GM06990 (cell line): ENCODE measurements at regions not wholly inside any gene's neighbourhood (a gene's known extent, or its start where the extent isn't known, plus 50 kb on each side); places are given as distances from the start of the nearest gene placed in this dataset.
A peak's percentile ranks its signal among the peaks of the same experiment; 100 is the strongest.
"Not testable (repeated sequence)": the region's sequence is repeated elsewhere in the genome, so short reads cannot be mapped to it uniquely, and the experiment has no call there.

Experiments
- DNase-seq: peaks from one replicate; pipeline ENCODE4 v3.0.0-alpha.2; 2011; ENCODE audit not compliant: insufficient read length; ENCODE audit errors: extremely low read depth
- H3K27me3 ChIP-seq: replicated peaks from 2 replicates; pipeline ENCODE4 v1.6.0; 2011; ENCODE audit warnings: low read length; ENCODE audit not compliant: control insufficient read depth, insufficient read depth
- H3K36me3 ChIP-seq: 2 replicates; pipeline ENCODE4 v1.5.1; 2011; ENCODE audit warnings: low read length; ENCODE audit not compliant: control insufficient read depth, insufficient read depth
- H3K4me3 ChIP-seq: replicated peaks from 2 replicates; pipeline ENCODE4 v1.5.1; 2011; ENCODE audit warnings: low read depth, mild to moderate bottlenecking, control low read depth, low read length
- TF ChIP-seq, protein P1 (sequence below): IDR thresholded peaks from 2 replicates; pipeline ENCODE4 v1.5.1; 2011; ENCODE audit warnings: low read length, control low read depth, mild to moderate bottlenecking, inconsistent platforms; ENCODE audit not compliant: insufficient read depth, poor library complexity, severe bottlenecking

DNA sequence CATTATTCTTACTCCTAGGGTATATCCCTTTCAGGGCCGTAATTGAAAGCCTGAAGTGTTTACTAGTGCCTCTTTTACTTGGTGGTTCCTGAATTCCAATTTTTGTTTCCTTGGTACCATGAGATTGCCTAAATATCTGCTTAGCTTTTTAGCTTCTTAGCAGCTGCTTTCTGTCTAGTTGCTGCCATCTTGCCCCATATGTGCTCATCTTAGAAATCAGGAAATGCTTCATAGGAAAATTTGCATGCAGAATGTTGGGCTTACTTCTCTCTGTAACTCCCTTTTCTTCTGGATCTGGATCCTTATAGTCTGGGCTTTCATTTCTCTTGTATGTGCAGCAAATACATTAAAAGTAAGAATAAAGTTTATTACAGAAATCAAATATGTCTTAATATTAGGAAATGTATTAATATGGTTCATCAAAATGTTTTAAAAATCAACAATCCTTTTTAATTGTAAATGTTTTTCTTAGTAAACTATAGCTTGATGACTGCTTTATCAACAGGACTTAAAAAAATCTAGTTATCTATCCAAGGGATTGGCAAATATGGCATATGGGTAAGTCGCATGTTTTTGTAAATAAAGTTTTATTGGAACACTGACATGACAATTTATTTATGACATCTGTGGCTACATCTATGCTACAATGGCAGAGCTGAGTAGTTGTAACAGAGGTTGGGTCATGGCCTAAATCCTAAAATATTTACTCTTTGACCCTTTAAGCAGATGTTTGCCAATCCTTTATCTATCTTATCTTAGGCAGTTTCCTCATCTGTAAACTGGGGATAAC, 73.5 kb upstream of the CDK6 start:
- Histone ChIP-seq H3K27me3 (no peaks in the 10 kb centered on the region), H3K36me3 (no peaks in the 10 kb centered on the region), H3K4me3 (no peak overlapping the region)
- TF ChIP-seq, protein P1, sequence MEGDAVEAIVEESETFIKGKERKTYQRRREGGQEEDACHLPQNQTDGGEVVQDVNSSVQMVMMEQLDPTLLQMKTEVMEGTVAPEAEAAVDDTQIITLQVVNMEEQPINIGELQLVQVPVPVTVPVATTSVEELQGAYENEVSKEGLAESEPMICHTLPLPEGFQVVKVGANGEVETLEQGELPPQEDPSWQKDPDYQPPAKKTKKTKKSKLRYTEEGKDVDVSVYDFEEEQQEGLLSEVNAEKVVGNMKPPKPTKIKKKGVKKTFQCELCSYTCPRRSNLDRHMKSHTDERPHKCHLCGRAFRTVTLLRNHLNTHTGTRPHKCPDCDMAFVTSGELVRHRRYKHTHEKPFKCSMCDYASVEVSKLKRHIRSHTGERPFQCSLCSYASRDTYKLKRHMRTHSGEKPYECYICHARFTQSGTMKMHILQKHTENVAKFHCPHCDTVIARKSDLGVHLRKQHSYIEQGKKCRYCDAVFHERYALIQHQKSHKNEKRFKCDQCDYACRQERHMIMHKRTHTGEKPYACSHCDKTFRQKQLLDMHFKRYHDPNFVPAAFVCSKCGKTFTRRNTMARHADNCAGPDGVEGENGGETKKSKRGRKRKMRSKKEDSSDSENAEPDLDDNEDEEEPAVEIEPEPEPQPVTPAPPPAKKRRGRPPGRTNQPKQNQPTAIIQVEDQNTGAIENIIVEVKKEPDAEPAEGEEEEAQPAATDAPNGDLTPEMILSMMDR: no peak
- DNase-seq: no peak

DNA sequence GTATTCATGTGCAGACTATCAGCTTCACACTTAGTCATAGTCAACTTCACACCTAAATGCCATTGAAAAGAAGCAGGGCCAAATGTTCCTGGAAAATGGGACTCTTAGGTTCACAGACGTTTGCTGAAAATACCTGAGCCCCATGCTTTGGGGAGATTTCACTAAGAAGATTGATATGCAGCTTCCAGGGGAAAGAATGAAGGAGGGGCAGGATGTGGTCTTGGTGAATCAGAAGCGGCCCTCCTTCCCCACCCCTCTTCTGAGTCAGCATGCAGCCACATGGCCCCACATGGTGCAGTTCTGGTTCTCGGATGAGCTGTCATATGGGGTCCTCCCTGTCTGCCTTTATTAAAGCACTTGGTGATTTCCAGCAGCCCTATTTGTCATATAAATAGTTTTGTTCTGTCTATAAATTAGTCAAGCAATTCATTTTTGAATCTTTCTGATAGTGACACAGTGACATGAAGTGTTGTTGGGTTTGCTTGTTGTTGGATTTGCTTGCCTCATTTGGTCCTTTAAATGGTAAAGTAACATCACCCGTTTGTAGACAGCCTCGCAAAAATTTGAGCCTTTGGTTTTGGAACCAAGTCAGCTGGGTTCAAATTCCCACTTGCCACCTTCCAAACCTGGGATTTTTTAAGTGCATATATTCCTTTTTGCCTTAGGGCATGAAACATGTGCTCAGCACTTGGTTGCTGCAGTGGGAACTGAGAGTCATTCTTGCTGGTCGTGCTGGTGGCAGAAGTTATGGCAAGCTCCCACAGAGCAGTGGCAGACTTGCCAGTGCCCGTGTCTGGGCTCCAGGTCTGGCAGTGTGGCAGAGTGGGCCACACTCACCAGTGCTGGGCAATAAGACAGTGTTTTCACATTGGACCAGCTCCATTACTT, 68.1 kb upstream of the CDK6 start:
- H3K27me3 ChIP-seq: no peaks in the 10 kb centered on the region
- peak; percentile 82 for DNase-seq
- H3K4me3 ChIP-seq: 0 out of 2 replicates have a peak overlapping the region, but pooled peaks have one; percentile 11
- TF ChIP-seq, protein P1: no peak
- H3K36me3 ChIP-seq: no peaks in the 10 kb centered on the region

DNA sequence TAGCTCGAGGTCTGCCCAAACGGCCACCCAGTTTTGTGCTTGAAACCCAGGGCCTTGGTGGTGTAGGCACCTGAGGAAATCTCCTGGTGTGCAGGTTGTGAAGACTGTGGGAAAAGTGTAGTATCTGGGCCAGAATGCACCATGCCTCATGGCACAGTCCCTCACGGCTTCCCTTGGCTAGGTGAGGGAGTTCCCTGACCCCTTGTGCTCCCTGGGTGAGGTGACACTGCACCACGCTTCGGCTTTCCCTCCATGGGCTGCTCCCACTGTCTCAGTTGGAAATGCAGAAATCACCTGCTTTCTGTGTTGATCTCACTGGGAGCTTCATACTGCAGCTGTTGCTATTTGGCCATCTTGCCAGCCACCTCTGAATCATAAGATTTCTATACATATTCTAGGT, 62.4 kb upstream of the CDK6 start:
- TF ChIP-seq, protein P1: no peak

DNA sequence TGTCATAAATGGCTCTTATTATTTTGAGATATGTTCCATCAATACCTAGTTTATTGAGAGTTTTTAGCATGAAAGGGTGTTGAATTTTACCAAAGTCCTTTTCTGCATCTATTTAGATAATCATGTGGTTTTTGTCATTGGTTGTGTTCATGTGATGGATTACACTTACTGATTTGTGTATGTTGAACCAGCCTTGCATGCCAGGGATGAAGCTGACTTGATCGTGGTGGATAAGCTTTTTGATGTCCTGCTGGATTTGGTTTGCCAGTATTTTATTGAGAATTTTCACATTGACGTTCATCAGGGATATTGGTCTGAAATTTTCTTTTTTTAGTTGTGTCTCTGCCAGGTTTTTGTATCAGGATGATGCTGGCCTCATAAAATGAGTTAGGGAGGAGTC, 58.5 kb upstream of the CDK6 start:
- not testable (repeated sequence) for H3K36me3 ChIP-seq, H3K4me3 ChIP-seq, H3K27me3 ChIP-seq, DNase-seq

More for the DNA sequence above, 62.4 kb upstream of the CDK6 start:
- no peaks in the 10 kb centered on the region for H3K36me3 ChIP-seq
- DNase-seq: no peak
- H3K27me3 ChIP-seq: no peaks in the 10 kb centered on the region
- H3K4me3 ChIP-seq: no peak overlapping the region

DNA sequence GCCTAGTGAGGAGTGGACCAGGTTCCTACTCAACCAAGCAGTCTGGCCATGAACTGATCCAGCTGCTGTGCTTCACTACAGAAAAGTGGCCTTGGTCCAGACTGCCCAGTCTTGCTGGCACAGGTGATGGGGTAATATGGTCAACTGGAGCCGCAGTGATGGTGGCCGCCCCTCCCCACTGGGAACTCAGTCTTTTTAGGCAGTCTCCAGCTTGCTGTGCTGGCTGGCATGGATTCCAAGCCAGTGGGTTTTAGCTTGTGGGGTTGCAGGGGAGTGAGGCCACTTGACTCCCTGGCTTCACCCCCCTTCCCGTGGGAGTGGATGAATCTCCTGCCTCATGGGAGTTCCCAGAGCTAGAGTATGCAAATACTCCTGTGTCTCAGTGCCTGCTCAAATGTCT, 52.7 kb upstream of the CDK6 start:
- TF ChIP-seq, protein P1: no peak
- no peaks in the 10 kb centered on the region for H3K36me3 ChIP-seq
- H3K4me3 ChIP-seq: no peak overlapping the region
- no peak for DNase-seq
- H3K27me3 ChIP-seq: no peaks in the 10 kb centered on the region
